HG02981 (cell line): ENCODE measurements at regions not wholly inside any gene's neighbourhood (a gene's known extent, or its start where the extent isn't known, plus 50 kb on each side); places are given as distances from the start of the nearest gene placed in this dataset.

Experiments
- ATAC-seq: cut with Tn5 transposase; IDR thresholded peaks from one replicate; pipeline ENCODE4 v1.9.1; 2021; ENCODE audit warnings: mild to moderate bottlenecking, moderate library complexity; ENCODE audit not compliant: unreplicated experiment

GRCh38 chr2:163541943-163542342, 193.9 kb downstream of the FIGN start:
- no peak for ATAC-seq

DNA sequence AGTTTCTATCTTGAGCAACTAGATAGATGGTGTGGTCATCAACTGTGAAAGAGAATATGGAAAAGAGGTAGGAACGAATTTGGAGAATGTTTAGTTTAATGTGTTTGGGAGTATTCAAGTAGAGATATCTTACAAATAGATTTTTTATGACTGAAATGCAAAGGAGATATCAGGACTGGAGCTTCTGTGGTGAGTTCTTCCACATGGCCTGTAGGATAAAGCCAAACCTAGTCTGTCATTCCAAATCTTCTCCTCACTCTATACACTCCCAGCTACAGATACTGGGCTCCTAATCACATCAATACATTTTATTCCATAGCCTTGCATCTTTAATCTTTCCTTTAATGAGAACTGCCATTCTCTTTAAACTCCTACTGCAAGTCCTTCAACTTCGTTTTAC, 194.3 kb downstream of the FIGN start:
- no peak for ATAC-seq

- no peak for ATAC-seq
Observed at GRCh38 chr2:163528640-163529217, 207.1 kb downstream of the FIGN start.

- ATAC-seq, result no peak
Observed at GRCh38 chr2:163527381-163527780, 208.4 kb downstream of the FIGN start.

- ATAC-seq, result no peak
Observed at GRCh38 chr2:163518762-163519161, 217.0 kb downstream of the FIGN start.

- ATAC-seq, result no peak
Observed at GRCh38 chr2:163515836-163516235, 220.0 kb downstream of the FIGN start.

DNA sequence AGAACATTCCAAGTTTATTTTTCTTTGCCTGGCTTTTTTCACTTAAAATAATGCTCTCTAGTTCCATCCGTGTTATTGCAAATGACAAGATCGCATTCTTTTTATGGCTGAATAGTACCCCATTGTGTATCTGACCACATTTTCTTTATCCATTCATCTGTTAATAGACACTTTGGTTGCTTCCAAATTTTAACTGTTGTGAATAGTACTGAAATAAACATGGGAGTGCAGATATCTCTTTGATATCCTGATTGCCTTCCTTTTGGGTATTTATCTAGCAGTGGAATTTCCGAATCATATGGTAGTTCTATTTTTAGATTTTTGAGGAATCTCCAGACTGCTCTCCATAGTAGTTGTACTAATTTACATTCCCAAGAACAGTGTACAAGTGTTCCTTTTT, 230.5 kb downstream of the FIGN start:
- no peak for ATAC-seq

DNA sequence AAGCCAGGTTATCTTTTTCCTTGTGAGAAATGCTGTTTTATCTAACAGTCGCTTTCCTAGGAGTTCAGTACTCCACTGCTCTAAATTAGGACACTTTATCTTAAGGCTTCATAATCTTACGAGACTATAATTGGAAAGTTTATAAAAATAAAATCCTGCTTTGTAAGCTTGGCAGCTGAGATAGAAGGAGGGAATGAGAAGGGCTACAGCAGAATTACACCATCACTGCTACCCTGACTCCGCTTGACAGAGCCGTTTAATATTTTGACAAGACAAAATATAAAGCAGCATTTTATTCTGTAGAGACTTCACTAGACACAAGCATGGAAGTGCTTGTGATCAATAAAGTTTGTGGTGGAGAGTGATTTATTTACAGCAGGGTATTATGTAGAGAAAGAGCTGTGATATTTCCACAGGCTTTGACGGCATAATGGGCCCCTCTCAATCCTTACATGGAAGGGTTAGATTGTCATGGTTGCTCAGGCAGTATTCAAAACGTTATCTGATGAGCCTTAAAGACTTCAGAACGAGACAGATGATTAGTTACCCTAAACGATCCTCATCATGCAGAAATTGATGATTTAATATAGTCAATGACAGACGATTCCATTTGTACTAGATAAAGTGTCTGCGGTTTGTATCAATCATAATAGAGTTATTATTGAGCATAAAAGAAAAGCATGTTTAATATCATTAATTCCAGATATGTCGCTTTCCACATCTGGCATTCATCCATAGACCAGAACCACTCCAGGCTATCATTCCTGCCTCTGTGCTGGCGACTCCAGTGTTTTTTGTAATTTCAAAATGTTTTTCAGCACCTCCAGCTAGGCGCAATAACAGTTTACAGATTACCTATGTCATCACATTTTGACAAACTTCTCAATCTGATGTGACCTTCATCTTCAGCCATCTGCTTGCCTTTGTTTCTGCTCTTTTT, 242.2 kb downstream of the FIGN start:
- no peak for ATAC-seq

GRCh38 chr2:163491850-163492249, 244.0 kb downstream of the FIGN start:
- no peak for ATAC-seq

DNA sequence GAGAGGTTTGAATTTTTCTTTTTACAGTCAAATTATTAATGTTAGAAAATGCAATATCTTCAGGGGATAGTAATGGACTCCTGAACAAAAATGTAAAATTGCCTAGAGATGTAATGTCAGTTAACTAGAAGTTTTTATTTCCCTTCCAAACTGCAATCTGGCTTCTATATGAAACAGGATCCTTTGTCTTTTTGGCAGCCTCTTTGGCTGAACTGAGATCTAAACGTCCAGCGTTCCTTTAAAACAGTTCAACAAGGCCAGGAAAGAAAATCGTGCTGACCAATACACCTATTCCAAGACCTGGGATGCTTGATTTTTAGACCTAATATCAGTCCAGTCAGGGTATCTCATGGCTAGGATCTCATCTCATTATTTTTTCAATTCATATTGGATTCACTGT, 245.5 kb downstream of the FIGN start:
- no peak for ATAC-seq

DNA sequence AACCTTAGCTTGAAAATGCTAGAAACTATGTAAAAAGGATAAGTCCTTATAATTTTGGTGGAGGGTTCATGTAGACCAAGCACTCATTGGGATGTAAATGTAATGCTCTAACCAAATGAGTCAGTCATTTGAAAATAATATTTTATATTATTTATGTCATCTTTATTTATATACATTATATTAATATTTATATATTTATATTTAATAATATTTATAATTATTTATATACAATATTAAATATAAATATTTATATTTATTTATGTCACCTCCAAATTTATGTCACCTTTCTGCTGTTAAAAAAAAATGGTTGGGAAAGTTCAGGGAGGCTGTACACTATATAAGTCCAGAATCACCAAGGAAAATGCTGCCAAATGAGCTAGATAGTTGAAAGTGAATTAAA, 254.3 kb downstream of the FIGN start:
- ATAC-seq, result no peak

GRCh38 chr2:163479599-163479998, 256.2 kb downstream of the FIGN start:
- ATAC-seq, result no peak

- no peak for ATAC-seq
Observed at GRCh38 chr2:163475815-163476214, 260.0 kb downstream of the FIGN start.

DNA sequence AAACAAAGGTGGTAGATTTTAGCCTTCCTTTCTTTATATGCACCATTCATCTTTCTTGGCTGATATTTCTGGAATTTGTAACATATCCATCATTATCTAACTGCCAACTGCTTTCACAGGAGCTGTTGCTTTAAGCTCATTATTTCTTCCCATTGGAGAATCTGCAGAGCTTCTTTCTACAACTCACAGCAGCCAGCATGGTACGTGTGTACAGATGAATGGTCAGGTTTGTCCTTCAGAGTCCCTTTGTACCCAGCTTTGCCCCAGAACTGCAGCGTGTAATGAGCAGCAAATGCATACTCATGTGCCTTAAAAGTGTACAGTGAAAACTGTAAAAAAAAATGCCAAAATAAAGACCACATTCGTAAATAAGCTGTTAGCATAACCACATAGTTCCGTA, 260.9 kb downstream of the FIGN start:
- ATAC-seq, result no peak

GRCh38 chr2:163474319-163474744, 261.5 kb downstream of the FIGN start:
- no peak for ATAC-seq

GRCh38 chr2:163471947-163472346, 263.9 kb downstream of the FIGN start:
- no peak for ATAC-seq

DNA sequence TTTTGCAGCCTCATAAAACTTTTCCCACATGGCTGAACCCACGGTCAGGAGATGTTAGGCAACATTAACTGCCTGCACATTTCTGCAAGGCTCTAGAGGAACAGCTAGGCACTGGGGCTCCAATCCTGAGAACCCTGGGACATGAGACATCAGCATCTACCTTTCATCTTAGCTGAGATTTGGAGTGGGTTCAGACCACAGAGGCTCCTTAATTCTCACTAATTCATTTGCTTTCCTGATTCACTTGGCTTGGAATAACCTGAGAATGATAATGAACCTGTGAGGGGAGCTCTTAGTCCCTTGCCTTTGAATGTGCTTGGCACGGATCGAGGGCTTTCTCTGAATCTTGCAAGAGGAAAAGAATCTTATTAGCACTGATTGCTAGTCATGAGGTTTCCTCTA, 266.2 kb downstream of the FIGN start:
- ATAC-seq, result no peak

DNA sequence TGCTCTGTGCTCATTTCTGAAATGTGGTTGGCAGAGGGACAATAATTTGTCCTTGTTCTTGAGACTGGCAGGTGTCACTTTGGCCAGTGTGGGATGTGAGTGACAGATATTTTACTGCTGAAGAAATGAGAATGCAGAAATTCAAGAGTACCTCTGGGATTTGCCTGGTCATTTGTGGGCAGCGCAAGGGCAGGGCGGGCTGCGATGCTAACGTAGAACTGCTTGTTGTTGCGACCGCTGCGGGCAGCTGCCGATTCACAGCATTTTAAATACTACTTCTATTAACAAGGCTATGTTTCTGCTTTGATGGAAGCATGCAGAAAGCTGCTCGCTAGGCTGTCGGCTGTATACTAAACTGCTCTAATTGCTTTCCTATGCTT, 268.6 kb downstream of the FIGN start:
- no peak for ATAC-seq

DNA sequence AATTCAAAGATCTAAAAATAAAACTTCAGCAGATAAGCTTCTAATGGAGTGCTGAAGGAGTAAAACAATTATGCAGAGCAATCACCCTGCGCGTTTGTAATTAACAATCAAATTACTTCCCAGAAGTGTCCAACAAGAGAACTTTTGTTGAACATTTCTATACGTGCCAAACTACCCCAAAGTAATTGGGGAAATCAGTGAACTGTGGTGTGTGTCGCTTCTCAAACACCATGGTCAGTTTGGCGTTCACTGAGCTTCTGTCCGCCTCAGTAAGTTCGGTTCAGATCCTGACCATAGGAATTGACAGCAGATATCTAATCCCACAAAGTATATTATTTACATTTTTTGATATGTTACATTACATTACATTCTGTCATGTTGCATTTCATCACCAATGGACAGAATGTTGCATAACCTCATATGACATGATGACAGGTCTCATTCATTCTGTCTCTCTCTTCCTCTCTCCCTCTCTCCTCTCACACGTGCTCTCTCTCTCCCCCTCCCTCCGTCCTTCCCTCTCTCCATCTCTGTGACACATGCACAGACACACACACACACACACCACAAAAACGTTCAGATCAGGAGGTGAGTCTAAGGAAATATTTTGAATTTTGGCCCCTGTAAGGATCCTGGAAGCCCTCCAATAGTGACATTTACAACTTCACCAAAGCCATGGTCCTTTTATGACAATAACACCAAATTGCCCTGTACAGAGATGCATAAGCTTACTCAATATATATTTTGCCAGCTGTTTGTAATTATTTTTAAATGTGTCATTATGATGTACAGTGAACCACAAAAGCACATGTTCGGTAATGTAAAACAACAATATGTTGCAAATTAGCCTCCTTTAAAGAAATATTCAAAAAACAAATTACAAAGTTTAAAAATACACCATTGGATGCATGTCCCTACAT, 269.2 kb downstream of the FIGN start:
- ATAC-seq, result no peak

DNA sequence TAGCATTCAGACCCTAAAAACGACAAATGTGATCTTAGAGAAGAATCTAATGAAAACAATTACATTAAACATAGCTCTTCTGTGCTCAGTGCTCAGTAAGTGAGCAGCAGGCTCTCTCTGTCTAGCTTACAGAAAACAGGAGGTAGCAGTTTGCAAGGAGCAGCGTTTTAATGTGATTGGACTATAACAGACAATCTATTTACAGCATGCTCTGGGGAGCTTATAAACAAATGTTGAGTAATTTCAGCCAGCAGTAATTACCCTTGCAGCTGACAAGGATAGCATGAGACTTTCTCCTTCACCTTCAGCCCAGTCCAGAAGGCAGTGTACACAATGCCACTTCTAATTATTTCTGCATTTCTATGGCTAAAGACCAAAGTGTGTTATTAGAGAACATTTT, 270.4 kb downstream of the FIGN start:
- no peak for ATAC-seq

DNA sequence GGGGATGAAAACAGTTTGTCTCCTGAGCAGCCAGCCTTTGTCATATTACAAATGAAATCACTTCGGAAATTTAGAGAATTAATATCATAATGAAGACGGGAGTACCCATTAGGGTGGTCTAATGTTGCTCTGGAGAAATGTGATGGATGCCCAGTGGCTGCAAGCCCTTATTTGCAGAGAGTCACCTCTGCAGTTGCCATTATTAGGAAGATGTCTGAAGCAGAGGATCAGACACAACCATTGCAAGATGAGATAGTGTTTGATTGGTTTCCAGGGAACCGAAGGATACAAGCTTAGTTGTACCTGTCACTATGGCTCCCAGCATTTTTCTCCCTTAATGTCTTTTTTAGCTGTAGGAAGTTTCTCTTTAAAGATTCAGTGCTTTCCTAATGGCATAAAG, 272.4 kb downstream of the FIGN start:
- no peak for ATAC-seq
